Keratinocyte (primary cell): ENCODE measurements at regions not wholly inside any gene's neighbourhood (a gene's known extent, or its start where the extent isn't known, plus 50 kb on each side); places are given as distances from the start of the nearest gene placed in this dataset.
"Not testable (repeated sequence)": the region's sequence is repeated elsewhere in the genome, so short reads cannot be mapped to it uniquely, and the experiment has no call there.

Experiments
- DNase-seq: peaks from one replicate; pipeline ENCODE4 v3.0.0-alpha.2; 2011; ENCODE audit warnings: low read depth, missing footprints, low spot score
- FAIRE-seq: peaks from 2 replicates; lab custom pipeline; 2011; peaks lifted over from hg19 to GRCh38; lab: Jason Lieb, UNC
- H2AFZ ChIP-seq: 2 replicates; pipeline ENCODE4 v1.6.0; 2012; ENCODE audit warnings: low read length, control low read depth, inconsistent platforms; ENCODE audit not compliant: control insufficient read depth
- H3K27ac ChIP-seq: 2 replicates; pipeline ENCODE4 v1.5.1; 2011; ENCODE audit warnings: low read length; ENCODE audit not compliant: control insufficient read depth, insufficient read depth
- H3K27me3 ChIP-seq: 3 replicates; pipeline ENCODE4 v1.6.0; 2011; ENCODE audit warnings: low read length; ENCODE audit not compliant: control insufficient read depth, insufficient read depth; ENCODE audit errors: extremely low read depth
- H3K36me3 ChIP-seq, 2 experiments: 2 replicates in 1 of 2; 3 replicates in 1 of 2; pipeline ENCODE4 v1.5.1; 2011; ENCODE audit warnings: low read length in 2 of 2, mild to moderate bottlenecking in 1 of 2; ENCODE audit not compliant: control insufficient read depth in 2 of 2, insufficient read depth in 2 of 2; ENCODE audit errors: extremely low read depth in 1 of 2
- H3K4me1 ChIP-seq: 3 replicates; pipeline ENCODE4 v1.5.1; 2011; ENCODE audit warnings: low read length; ENCODE audit not compliant: control insufficient read depth, insufficient read depth; ENCODE audit errors: extremely low read depth
- H3K4me2 ChIP-seq: 3 replicates; pipeline ENCODE4 v1.6.0; 2011; ENCODE audit warnings: low read depth, low read length; ENCODE audit not compliant: control insufficient read depth, insufficient read depth; ENCODE audit errors: extremely low read depth
- H3K4me3 ChIP-seq, 3 experiments: fragments of 200-600 bp in 1 of 3; sonication (generic) in 1 of 3; 2 replicates in 2 of 3; 3 replicates in 1 of 3; pipeline ENCODE4 v1.5.1; 2011 to 2016; ENCODE audit warnings: low read length in 3 of 3, mild to moderate bottlenecking in 3 of 3, control low read depth in 2 of 3, inconsistent platforms in 1 of 3, low read depth in 1 of 3, mixed read lengths in 1 of 3, mixed run types in 1 of 3, moderate library complexity in 1 of 3; ENCODE audit not compliant: control insufficient read depth in 2 of 3, insufficient read depth in 2 of 3; ENCODE audit errors: extremely low read depth in 1 of 3
- H3K79me2 ChIP-seq: 2 replicates; pipeline ENCODE4 v1.6.0; 2012; ENCODE audit warnings: low read length; ENCODE audit not compliant: control insufficient read depth, insufficient read depth
- H3K9ac ChIP-seq: 3 replicates; pipeline ENCODE4 v1.6.0; 2011; ENCODE audit warnings: low read length; ENCODE audit not compliant: control insufficient read depth, insufficient read depth; ENCODE audit errors: extremely low read depth
- H3K9me1 ChIP-seq: 3 replicates; pipeline ENCODE4 v1.6.0; 2011; ENCODE audit warnings: low read length; ENCODE audit not compliant: control insufficient read depth, insufficient read depth; ENCODE audit errors: extremely low read depth
- H3K9me3 ChIP-seq: 2 replicates; pipeline ENCODE4 v1.5.1; 2012; ENCODE audit warnings: low read depth, low read length; ENCODE audit not compliant: control insufficient read depth
- H4K20me1 ChIP-seq: 3 replicates; pipeline ENCODE4 v1.6.0; 2011; ENCODE audit warnings: low read length; ENCODE audit not compliant: control insufficient read depth, insufficient read depth; ENCODE audit errors: extremely low read depth
- EZH2 ChIP-seq: IDR thresholded peaks from one replicate; pipeline ENCODE4 v1.6.1; 2012; ENCODE audit warnings: inconsistent platforms, mild to moderate bottlenecking, low read length, moderate library complexity
- dilution Hi-C: fragments of 300-500 bp; cut with MboI; formaldehyde crosslinking; loops from one replicate; pipeline ENCODE4 v1.7.0; 2020; ENCODE audit warnings: low sequenced_read_pairs; ENCODE audit not compliant: extremely low pct_ligation_motif_present
- TF ChIP-seq, protein P1 (sequence below), 3 experiments: IDR thresholded peaks in 1 of 3; conservative IDR thresholded peaks in 1 of 3; optimal IDR thresholded peaks in 1 of 3; 2 replicates in 2 of 3; 3 replicates in 1 of 3; pipeline versions ENCODE3 to v1.5.1; 2011; ENCODE audit warnings: low read length in 3 of 3, mild to moderate bottlenecking in 3 of 3, moderate library complexity in 2 of 3, control low read depth in 1 of 3, inconsistent platforms in 1 of 3; ENCODE audit not compliant: insufficient read depth in 2 of 3; ENCODE audit errors: extremely low read depth in 1 of 3

DNA sequence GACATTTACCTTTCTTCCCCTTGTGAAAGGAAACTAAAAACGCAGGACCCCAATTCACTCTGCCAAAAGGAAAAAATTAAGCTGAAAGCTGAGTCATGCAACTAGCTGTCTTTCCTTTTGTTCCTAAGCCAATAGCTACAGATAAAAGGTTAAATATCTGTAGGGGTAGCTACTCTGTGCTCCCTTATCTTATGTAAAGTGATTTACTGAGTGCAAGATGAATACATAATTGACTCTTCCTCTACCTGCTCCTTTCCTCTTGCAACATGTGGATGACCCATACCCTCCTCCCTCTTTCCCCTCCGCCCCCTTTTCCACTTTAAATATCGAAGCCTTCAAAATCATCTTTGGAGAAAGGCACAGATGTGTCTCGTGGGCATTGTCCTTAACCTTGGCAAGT lies 68.0 kb upstream of the ZNF157 start:
- H3K27ac ChIP-seq, result no peak overlapping the region
- no peaks in the 10 kb centered on the region for H4K20me1 ChIP-seq
- no peak for FAIRE-seq
- no peak overlapping the region for H3K4me3 ChIP-seq
- H3K9me1 ChIP-seq, result no peaks in the 10 kb centered on the region
- dilution Hi-C loops, result no loop called here
- H3K4me2 ChIP-seq, result no peak overlapping the region
- no peaks in the 10 kb centered on the region for H3K36me3 ChIP-seq
- H3K27me3 ChIP-seq, result no peaks in the 10 kb centered on the region
- TF ChIP-seq, protein P1, sequence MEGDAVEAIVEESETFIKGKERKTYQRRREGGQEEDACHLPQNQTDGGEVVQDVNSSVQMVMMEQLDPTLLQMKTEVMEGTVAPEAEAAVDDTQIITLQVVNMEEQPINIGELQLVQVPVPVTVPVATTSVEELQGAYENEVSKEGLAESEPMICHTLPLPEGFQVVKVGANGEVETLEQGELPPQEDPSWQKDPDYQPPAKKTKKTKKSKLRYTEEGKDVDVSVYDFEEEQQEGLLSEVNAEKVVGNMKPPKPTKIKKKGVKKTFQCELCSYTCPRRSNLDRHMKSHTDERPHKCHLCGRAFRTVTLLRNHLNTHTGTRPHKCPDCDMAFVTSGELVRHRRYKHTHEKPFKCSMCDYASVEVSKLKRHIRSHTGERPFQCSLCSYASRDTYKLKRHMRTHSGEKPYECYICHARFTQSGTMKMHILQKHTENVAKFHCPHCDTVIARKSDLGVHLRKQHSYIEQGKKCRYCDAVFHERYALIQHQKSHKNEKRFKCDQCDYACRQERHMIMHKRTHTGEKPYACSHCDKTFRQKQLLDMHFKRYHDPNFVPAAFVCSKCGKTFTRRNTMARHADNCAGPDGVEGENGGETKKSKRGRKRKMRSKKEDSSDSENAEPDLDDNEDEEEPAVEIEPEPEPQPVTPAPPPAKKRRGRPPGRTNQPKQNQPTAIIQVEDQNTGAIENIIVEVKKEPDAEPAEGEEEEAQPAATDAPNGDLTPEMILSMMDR (optimal IDR thresholded peaks at IDR 0.05 in 1 of 3, IDR thresholded peaks at IDR 0.05 in 1 of 3, conservative IDR thresholded peaks at IDR 0.05 in 1 of 3; ENCODE audit: extremely low read depth in 1 of 3, insufficient read depth in 2 of 3, low read length in 3 of 3), result no peak
- no peak for TF ChIP-seq EZH2
- H3K4me1 ChIP-seq, result no peaks in the 10 kb centered on the region
- H3K9me3 ChIP-seq, result no peaks in the 10 kb centered on the region
- DNase-seq, result no peak
- H2AFZ ChIP-seq, result no peak overlapping the region
- H3K9ac ChIP-seq, result no peak overlapping the region
- H3K79me2 ChIP-seq, result no peaks in the 10 kb centered on the region

GRCh38 chrX:47306471-47307023 lies 63.8 kb upstream of the ZNF157 start:
- H3K27me3 ChIP-seq, DNase-seq, FAIRE-seq, H3K79me2 ChIP-seq, H3K9ac ChIP-seq, H2AFZ ChIP-seq, H3K36me3 ChIP-seq, H3K9me1 ChIP-seq, H3K4me1 ChIP-seq, H4K20me1 ChIP-seq, dilution Hi-C loops, H3K4me2 ChIP-seq, H3K27ac ChIP-seq, H3K4me3 ChIP-seq, H3K9me3 ChIP-seq: not testable (repeated sequence)
